GM21529 (cell line): ENCODE measurements at regions not wholly inside any gene's neighbourhood (a gene's known extent, or its start where the extent isn't known, plus 50 kb on each side); places are given as distances from the start of the nearest gene placed in this dataset.
A peak's percentile ranks its signal among the peaks of the same experiment; 100 is the strongest.

ENCODE experiments used
- ATAC-seq: cut with Tn5 transposase; IDR thresholded peaks from one replicate; pipeline ENCODE4 v1.9.1; 2021; ENCODE audit not compliant: unreplicated experiment

GRCh38 chr6:115728171-115728570 lies 332.5 kb downstream of the FRK start:
- ATAC-seq = no peak

- ATAC-seq = no peak
These were observed 339.1 kb downstream of the FRK start for GRCh38 chr6:115721564-115721963.

- ATAC-seq = no peak
These were observed 339.8 kb downstream of the FRK start for GRCh38 chr6:115720900-115721299.

- ATAC-seq = peak; percentile 41
These were observed 343.2 kb downstream of the FRK start for GRCh38 chr6:115717472-115717871.

GRCh38 chr6:115717062-115717461 lies 343.6 kb downstream of the FRK start:
- ATAC-seq = peak; percentile 96

- ATAC-seq = no peak
These were observed 348.3 kb downstream of the FRK start for GRCh38 chr6:115712291-115712961.

- ATAC-seq = no peak
These were observed 351.8 kb downstream of the FRK start for GRCh38 chr6:115708850-115709249.

GRCh38 chr6:115706981-115707380 lies 353.7 kb downstream of the FRK start:
- ATAC-seq = no peak

GRCh38 chr6:115706324-115706723 lies 354.4 kb downstream of the FRK start:
- ATAC-seq = no peak

- ATAC-seq = no peak
These were observed 356.7 kb downstream of the FRK start for GRCh38 chr6:115704028-115704427.

GRCh38 chr6:115691433-115691832 lies 369.3 kb downstream of the FRK start:
- ATAC-seq = no peak

GRCh38 chr6:115690854-115691253 lies 369.8 kb downstream of the FRK start:
- ATAC-seq = no peak

- no peak for ATAC-seq
These were observed 378.5 kb downstream of the FRK start for GRCh38 chr6:115681978-115682775.

- ATAC-seq = no peak
These were observed 380.1 kb downstream of the FRK start for GRCh38 chr6:115680621-115681020.

GRCh38 chr6:115677198-115677597 lies 383.5 kb downstream of the FRK start:
- no peak for ATAC-seq

GRCh38 chr6:115675443-115675842 lies 385.2 kb downstream of the FRK start:
- ATAC-seq = no peak

- ATAC-seq = no peak
These were observed 391.9 kb downstream of the FRK start for GRCh38 chr6:115668781-115669180.

- ATAC-seq = no peak
These were observed 392.5 kb downstream of the FRK start for GRCh38 chr6:115668211-115668610.

GRCh38 chr6:115667478-115668026 lies 393.1 kb downstream of the FRK start:
- ATAC-seq = no peak

- no peak for ATAC-seq
These were observed 393.7 kb downstream of the FRK start for GRCh38 chr6:115666997-115667396.

- ATAC-seq = no peak
These were observed 395.4 kb downstream of the FRK start for GRCh38 chr6:115665310-115665709.

GRCh38 chr6:115663681-115664080 lies 397.0 kb downstream of the FRK start:
- no peak for ATAC-seq
